CD4-positive, alpha-beta T cell treated with Interferon alpha-2 for 1 hour (primary cell): ENCODE measurements at regions not wholly inside any gene's neighbourhood (a gene's known extent, or its start where the extent isn't known, plus 50 kb on each side); places are given as distances from the start of the nearest gene placed in this dataset.
"Not testable (repeated sequence)": the region's sequence is repeated elsewhere in the genome, so short reads cannot be mapped to it uniquely, and the experiment has no call there.

Source experiments
- DNase-seq, 2 donors: peaks; one replicate each; pipeline ENCODE4 v3.0.0-alpha.2; 2020 to 2022

- DNase-seq: peak in 1 of 2 donors; percentile 8
Observed at GRCh38 chr3:181326637-181327223, 337.2 kb upstream of the DNAJC19 start.

DNA sequence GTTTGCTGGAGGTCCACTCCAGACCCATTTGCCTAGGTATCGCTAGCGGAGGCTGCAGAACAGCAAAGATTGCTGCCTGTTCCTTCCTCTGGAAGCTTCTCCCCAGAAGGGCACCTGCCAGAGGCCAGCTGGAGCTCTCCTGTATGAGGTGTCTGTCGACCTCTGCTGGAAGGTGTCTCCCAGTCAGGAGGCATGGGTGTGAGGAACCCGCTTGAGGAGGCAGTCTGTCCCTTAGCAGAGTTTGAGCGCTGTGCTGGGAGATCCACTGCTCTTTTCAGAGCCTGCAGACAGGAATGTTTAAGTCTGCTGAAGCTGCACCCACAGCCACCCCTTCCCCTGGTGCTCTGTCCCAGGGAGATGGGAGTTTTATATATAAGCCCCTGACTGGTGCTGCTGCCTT lies 335.0 kb upstream of the DNAJC19 start:
- DNase-seq: not testable (repeated sequence)

DNA sequence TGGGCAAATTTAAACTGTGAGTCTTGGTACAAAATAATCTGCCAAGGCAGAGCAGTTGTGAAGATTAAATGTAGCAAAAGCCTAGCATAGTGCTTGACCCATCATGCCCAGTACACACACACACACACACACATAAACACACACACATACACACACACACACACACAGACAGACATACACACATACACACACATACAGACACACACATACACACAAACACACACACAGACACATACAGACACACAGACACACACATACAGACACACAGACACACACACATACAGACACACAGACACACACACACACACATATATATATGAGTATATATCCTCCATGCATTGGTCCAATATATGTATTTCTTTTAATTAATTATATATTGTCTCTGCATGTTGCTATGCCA lies 328.8 kb upstream of the DNAJC19 start:
- no peak for DNase-seq

- DNase-seq: no peak
Observed at GRCh38 chr3:181317508-181317907, 328.0 kb upstream of the DNAJC19 start.

DNA sequence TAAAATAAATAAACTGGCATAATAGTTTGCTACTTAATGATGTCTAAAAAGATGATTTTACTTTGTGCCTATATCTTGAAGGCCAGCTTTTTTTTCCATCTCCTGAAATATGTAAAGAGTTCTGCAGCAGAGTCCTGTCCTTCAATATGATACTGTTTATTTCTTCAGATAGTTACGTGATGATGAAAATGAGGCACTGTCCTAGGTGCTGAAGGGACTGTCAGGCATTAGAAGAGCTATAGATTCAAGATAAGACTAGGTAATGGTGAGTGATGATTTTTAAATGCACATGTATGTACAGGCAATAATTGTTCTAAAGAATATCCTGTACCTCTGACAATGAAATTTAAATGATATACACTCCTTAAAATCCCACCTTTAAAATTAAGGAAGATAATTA lies 326.9 kb upstream of the DNAJC19 start:
- DNase-seq: no peak

DNA sequence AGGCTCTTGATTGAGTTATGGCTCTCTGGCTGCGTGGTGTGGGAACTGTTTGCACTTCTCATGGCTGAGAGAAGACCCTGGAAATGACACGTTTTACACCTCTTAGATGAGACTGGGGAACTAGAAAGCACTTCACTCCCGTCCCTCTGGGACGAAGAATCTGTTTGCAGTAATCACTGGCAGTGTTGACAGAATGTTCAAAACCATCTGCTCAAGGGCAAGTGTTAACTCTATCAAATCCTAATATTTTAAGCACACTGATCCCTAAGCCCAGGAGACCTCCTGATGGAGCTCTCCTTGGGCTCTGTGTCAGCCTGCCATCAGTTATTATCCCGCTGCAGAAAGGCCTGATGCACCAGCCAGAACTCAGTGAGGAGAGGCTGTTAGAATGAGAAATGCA lies 323.8 kb upstream of the DNAJC19 start:
- DNase-seq: no peak

DNA sequence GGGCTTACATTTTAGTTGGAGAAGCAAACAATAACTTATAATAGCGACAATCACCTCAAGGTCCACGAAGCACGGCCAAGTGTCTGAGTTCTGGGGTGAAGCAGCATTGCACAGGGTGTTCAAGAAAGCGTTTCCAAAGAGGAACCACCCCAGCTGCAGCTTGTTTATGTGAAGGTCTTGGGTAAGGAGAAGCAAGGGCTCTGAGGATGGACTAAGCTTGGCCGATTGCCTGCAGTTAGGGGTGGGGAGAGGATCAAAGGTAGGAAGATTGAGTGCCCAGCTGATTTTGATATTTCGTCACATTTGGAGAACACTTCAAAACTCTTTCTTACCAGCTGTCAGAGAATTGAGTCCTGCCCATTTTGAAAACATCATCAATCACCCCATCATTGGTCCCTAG lies 321.6 kb upstream of the DNAJC19 start:
- no peak for DNase-seq

- DNase-seq: no peak
Observed at GRCh38 chr3:181302960-181303359, 313.4 kb upstream of the DNAJC19 start.

DNA sequence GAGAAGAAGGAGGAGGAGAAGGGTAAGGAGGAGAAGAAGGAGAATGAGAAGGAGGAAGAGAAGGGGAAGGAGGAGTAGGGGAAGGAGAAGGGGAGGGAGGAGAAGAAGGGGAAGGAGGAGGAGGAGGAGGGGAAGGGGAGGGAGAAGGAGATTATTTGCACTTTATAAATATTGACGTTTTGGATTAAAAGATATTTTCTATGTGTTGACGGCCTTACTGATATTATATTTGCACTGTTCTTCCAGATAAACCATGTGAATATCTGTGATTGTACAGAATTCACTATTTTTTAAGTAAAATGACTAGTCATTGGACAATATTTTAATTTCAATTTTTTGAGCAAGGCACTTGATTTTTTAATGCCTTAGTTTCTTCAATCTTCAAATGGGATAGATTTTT lies 310.5 kb upstream of the DNAJC19 start:
- no peak for DNase-seq

DNA sequence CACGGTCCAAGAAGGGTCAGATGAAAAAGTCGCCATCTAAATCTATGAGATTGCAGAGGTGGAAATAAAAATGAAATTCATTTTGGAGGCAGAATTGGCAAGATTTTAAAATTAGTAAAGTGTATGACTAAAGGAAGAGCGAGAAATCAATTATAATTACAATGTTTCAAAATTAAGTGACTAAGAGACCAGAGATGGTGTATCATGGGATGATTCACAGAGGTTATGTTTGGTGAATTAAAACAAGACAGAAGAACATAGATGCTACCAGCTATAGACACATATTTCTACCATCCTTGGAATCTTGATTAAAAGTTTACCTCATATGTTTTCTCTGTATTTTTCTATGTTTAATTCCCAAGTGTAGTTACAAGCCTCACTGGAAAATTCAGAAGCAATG lies 308.9 kb upstream of the DNAJC19 start:
- no peak for DNase-seq

- DNase-seq: no peak
Observed at GRCh38 chr3:181292984-181293383, 303.4 kb upstream of the DNAJC19 start.

GRCh38 chr3:181290941-181291340 lies 301.4 kb upstream of the DNAJC19 start:
- no peak for DNase-seq

- no peak for DNase-seq
Observed at GRCh38 chr3:181289306-181289705, 299.8 kb upstream of the DNAJC19 start.

DNA sequence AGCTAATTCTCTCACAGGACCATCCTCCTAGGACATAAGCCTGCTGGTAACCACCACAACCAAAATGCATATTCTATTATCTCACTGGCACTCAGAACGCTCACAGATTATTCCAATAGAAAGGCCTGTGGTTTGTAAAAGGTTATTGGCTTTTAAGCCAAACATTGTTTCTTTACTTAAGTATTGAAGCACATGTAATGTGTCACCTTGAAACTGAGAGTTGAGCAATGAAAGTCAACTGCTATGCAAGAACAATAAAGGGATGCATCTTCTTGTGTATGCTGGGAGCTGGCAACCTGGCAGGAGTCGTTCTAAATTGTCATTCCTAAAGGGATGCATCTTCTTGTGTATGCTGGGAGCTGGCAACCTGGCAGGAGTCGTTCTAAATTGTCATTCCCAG lies 298.6 kb upstream of the DNAJC19 start:
- DNase-seq: no peak

DNA sequence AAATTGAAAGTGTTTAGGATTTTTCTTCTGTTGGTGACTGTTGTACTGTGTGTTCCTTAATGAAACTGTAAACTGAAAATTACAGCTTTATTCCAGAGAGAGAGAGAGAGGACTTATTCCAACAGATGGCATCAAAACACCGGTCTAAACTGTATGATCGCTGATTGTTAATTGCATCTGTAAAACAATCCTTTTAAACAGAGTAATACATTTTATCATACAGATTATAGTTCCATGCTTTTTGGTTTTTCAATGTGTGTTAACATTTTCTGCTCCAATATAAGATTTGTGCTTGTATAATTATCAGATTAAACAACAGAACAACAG lies 289.7 kb upstream of the DNAJC19 start:
- no peak for DNase-seq

DNA sequence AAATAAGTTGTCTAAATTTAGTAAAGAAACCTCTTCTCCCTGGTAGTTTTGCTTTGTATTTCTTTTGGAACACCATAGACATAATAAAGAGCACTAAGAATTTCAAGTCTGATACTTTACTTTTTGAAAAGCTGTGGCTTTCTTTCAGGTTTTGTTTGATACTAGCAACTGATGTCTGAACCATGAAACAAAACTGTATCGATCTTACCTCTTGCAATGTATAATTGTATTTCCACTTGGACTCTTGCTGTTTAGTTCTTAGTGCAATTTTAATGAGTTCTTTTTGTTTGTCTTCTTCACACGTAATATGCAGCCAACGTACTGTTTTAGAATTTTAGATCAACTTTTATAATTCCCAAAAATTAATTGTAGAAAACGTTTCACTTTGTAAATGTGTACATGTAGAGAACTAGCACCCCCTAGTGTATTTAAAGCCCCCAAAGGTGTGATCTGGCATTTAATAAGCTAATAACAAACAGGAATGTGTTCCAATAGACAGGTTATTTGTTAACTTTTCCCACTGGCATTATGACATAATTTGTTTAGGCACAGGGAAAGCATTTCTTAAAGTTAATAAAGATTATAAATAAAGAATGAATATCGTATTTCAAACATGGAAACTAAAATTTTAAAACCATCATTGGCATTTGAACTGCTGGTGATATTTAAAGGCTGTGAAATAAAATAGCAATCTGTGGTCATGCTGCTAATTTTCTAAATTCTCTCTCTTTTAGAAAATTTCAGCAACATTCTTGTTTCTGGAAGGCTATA lies 289.1 kb upstream of the DNAJC19 start:
- peak in 1 of 2 donors; percentile 9 for DNase-seq

GRCh38 chr3:181276358-181276896 lies 286.9 kb upstream of the DNAJC19 start:
- no peak for DNase-seq

GRCh38 chr3:181274025-181274424 lies 284.5 kb upstream of the DNAJC19 start:
- no peak for DNase-seq

DNA sequence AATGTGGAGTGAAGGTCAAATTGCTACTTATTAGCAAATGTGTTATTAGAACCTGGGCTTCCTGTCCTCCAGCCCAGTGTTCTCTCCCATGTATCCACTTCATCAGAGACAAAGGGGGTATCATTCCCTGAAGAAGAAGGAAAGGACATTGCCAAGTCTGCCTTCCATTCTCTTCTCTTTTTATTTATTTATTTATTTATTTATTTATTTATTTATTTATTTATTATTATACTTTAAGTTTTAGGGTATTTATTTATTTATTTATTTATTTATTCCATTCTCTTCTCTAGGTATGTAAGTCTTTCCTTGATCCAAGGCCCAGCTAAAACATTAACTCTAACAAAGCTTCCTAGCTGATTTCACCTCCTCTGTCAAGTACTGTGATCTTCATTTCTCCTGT lies 277.8 kb upstream of the DNAJC19 start:
- DNase-seq: no peak

DNA sequence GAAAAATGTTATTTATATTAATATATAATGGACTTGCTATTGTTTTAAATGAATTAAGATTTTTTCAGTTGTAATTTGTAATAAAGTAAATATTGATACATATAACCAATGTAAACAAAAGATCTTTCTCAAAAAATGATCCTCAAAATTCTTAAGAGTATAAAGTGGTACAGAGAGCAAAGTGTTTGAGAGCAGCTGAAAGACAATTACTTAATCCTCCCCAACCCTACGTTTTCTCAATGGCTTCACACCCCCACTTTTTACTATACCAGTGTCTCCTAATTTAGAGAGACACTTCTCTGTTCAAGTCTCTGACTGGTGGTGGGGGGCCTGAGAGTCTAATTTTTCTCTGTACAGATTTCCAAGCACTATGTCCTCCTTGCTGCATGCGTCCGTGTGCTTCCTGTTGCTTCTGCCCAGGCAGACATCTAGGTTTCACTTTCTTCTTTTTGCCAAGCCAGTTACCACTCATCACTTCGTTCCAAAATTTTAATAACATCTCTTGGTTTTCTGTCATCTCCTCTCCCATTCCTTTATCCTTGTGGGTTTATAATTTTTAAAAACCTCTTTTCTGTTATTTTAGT lies 276.3 kb upstream of the DNAJC19 start:
- peak in 1 of 2 donors; percentile 0 for DNase-seq

GRCh38 chr3:181264486-181264885 lies 274.9 kb upstream of the DNAJC19 start:
- no peak for DNase-seq

- DNase-seq: no peak
Observed at GRCh38 chr3:181253796-181254195, 264.3 kb upstream of the DNAJC19 start.

DNA sequence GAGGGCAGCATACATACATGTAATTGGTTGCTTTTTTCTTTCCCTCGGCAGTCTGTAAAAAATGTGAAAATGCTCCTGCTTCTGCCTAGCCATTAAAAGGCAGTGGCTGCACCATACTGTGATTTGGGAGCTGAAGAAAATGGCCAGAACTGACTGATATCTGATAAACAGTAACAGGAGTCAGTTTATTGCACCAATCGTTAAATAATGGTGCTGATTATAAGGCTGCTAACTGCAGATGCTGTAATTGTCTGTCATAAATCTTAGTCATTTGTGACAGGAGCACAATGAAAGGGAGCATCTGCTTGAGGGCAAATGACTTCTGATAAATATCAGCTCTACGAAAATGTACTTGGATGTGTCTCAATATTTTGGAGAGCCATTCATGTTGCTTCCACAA lies 263.1 kb upstream of the DNAJC19 start:
- DNase-seq: no peak

- DNase-seq: no peak
Observed at GRCh38 chr3:181250714-181251113, 261.2 kb upstream of the DNAJC19 start.
